ENCODE measurements at regions not wholly inside any gene's neighbourhood (a gene's known extent, or its start where the extent isn't known, plus 50 kb on each side); places are given as distances from the start of the nearest gene placed in this dataset.

GRCh38 chr2:220153118-220153517 is 525.7 kb downstream of the SLC4A3 start:
- no peak for TF ChIP-seq CTCF (IDR thresholded peaks at IDR 0.05; ENCODE audit: insufficient read depth, low read depth, low read length)
- TF ChIP-seq EZH2 (IDR thresholded peaks at IDR 0.05; ENCODE audit: insufficient read depth, low read length): no peak
